ENCODE measurements at regions not wholly inside any gene's neighbourhood (a gene's known extent, or its start where the extent isn't known, plus 50 kb on each side); places are given as distances from the start of the nearest gene placed in this dataset.

DNA sequence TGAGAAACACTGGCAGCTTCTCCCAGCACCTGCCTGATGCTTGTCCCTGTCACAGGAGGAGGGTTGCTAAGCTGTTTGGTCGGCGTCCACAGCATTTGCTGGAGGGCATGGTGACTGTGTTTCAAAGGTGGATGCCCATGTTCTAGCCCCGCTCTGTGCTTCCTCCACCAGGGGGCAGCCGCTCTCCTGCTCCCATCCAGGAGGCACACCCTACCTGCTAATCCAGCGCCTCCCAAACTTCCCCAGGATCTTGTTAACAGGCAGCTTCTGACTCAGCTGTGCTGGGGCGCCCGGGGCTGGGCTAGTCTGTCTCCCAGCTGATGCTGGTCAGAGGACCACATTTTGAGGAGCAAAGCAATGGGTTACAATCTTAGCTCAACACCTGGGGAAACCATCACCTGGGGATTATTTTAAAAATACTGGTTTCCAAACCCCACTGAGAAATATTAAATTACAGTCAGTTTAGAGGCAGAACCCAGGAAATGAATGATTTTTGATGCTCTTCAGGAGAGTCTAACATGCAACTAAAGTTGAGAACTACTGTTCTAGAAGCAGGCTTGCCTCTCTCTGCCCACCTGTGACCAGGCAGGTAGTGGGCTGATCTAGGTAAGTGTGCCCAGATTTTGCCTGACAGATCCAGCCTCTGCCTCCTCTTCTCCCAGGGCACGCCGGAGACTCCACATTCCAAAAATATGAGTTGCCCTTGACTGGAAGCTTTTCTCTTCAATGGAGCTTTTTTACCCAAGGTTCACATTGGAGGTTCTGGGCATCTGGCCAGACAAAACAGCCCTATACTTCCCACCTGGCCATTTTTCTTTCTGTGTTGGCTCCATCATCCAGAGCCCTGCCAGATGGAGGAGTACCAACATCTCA lies 92.7 kb upstream of the GPR26 start:
- Histone ChIP-seq H3K4me3 (no peak overlapping the region), H3K4me1 (no peaks in the 10 kb centered on the region), H3K36me3 (no peaks in the 10 kb centered on the region), H3K9me3 (no peaks in the 10 kb centered on the region), H3K27me3 (peaks cover 0 to 9% (median 1%) of the 10 kb centered on the region in 4 donors), H3K27ac (no peak overlapping the region)
- intact Hi-C loops (cut with DNase I): no loop called here
- DNase-seq (peak; percentile 32 to 87 (median 62)), FAIRE-seq (no peak), ATAC-seq (peak in 3 of 4 donors; percentile 80 to 93 (median 81))
- TF ChIP-seq, protein P1, sequence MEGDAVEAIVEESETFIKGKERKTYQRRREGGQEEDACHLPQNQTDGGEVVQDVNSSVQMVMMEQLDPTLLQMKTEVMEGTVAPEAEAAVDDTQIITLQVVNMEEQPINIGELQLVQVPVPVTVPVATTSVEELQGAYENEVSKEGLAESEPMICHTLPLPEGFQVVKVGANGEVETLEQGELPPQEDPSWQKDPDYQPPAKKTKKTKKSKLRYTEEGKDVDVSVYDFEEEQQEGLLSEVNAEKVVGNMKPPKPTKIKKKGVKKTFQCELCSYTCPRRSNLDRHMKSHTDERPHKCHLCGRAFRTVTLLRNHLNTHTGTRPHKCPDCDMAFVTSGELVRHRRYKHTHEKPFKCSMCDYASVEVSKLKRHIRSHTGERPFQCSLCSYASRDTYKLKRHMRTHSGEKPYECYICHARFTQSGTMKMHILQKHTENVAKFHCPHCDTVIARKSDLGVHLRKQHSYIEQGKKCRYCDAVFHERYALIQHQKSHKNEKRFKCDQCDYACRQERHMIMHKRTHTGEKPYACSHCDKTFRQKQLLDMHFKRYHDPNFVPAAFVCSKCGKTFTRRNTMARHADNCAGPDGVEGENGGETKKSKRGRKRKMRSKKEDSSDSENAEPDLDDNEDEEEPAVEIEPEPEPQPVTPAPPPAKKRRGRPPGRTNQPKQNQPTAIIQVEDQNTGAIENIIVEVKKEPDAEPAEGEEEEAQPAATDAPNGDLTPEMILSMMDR (IDR thresholded peaks at IDR 0.05): peak; percentile 47 to 71 (median 63)
- WGBS, 2 donors: 5% methylated on average over 9 of the region's 9 CpGs

DNA sequence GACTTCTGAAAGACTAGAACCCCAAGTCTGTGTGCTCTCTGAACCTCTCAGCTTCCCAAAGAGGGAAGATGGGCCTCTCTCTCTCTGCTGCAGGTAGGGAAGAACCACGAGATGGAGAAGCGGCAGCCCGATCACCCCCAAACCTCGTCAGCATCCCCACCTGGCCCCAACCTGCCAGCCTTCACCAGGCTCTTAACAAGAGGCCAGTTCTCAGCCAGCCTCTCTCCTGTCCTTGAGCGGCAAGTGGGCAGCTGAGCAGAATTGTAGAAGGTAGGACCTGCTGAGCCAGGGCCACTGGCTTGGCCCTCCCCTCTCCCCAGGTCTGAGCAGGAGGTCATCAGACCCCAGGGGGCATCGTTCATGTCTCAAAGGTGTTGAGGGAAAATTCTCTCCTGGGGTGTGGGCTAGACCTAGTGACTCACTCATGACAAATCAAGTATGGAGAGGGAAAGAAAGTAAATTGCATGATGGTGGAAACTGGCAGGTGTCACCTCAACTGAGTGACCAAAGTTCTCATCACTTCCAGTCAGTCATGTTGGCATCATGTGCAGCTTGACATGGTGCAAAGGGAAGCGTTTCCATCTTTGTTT lies 92.0 kb upstream of the GPR26 start:
- FAIRE-seq: no peak

DNA sequence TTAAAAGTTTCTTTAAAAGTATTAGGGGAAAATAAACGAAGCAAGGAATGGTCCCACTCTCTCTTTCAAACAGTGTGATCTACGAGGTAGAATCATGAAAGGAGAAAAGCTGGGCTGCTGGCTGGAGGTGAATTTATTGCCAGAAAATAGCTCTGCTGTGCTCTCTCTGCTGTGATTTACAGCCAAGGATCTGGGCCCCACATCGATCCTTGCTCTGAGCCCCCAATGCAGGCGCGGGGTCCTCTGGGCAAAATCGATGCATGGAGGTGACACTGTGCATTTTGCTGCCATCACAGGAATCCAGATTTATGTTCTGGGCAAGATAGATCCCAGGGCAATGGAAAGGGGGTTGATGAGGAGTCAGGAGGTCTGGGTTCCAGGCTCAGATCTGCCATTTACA lies 91.0 kb upstream of the GPR26 start:
- TF ChIP-seq, protein P1 (IDR thresholded peaks at IDR 0.05): no peak
- Histone ChIP-seq H3K4me3 (no peak overlapping the region), H3K27me3 (peaks cover 0 to 9% (median 1%) of the 10 kb centered on the region in 4 donors), H3K4me1 (no peaks in the 10 kb centered on the region), H3K36me3 (no peaks in the 10 kb centered on the region), H3K27ac (no peak overlapping the region), H3K9me3 (no peaks in the 10 kb centered on the region)
- ATAC-seq (no peak), DNase-seq (no peak), FAIRE-seq (no peak)
- intact Hi-C loops (cut with DNase I): no loop called here
- 51 to 58% methylated on average over 6 of the region's 6 CpGs for whole genome bisulfite sequencing, 2 donors

More for the DNA sequence above, 92.0 kb upstream of the GPR26 start:
- TF ChIP-seq, protein P1 (IDR thresholded peaks at IDR 0.05): no peak
- Histone ChIP-seq H3K4me1 (no peaks in the 10 kb centered on the region), H3K36me3 (no peaks in the 10 kb centered on the region), H3K9me3 (no peaks in the 10 kb centered on the region), H3K4me3 (no peak overlapping the region), H3K27me3 (peaks cover 0 to 9% (median 1%) of the 10 kb centered on the region in 4 donors), H3K27ac (no peak overlapping the region)
- DNase-seq (no peak), ATAC-seq (no peak)
- intact Hi-C loops (cut with DNase I): no loop called here
- 55 to 63% methylated on average over 7 of the region's 7 CpGs for WGBS, 2 donors

DNA sequence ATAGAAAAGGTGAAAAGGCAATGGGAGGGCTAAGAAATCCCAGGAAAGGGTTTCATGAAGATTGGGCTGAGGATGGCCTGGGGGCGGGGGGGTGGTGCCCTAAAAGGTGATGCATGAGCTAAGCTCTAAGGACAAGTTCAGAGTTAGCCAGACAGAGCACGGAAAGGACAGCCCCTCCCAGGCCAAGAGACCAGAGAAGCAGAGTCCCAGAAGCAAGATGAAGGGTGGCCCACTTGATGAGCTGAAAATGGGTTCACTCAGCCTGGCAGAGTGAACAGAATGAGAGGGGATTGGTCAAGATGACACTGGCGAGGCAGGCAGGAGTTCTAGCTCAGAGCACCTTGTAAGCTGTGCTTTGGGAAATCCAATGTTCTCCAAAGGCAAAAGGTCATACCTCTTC lies 89.4 kb upstream of the GPR26 start:
- H3K4me3 ChIP-seq: no peak overlapping the region
- H3K27me3 ChIP-seq: peaks cover 0 to 16% (median 1%) of the 10 kb centered on the region in 4 donors
- no peaks in the 10 kb centered on the region for H3K36me3 ChIP-seq
- TF ChIP-seq, protein P1 (IDR thresholded peaks at IDR 0.05): no peak
- DNase-seq (no peak), ATAC-seq (no peak), FAIRE-seq (no peak)
- H3K9me3 ChIP-seq: no peaks in the 10 kb centered on the region
- no peak overlapping the region for H3K27ac ChIP-seq
- intact Hi-C loops (cut with DNase I): no loop called here
- H3K4me1 ChIP-seq: no peaks in the 10 kb centered on the region
- WGBS, 2 donors: 52 to 64% methylated on average over 3 of the region's 3 CpGs

Data from pancreas (tissue), 10 donors.